GM06990 (cell line): ENCODE measurements at regions not wholly inside any gene's neighbourhood (a gene's known extent, or its start where the extent isn't known, plus 50 kb on each side); places are given as distances from the start of the nearest gene placed in this dataset.

ENCODE experiments used
- DNase-seq: peaks from one replicate; pipeline ENCODE4 v3.0.0-alpha.2; 2011; ENCODE audit not compliant: insufficient read length; ENCODE audit errors: extremely low read depth
- H3K27me3 ChIP-seq: replicated peaks from 2 replicates; pipeline ENCODE4 v1.6.0; 2011; ENCODE audit warnings: low read length; ENCODE audit not compliant: control insufficient read depth, insufficient read depth
- H3K36me3 ChIP-seq: 2 replicates; pipeline ENCODE4 v1.5.1; 2011; ENCODE audit warnings: low read length; ENCODE audit not compliant: control insufficient read depth, insufficient read depth
- H3K4me3 ChIP-seq: replicated peaks from 2 replicates; pipeline ENCODE4 v1.5.1; 2011; ENCODE audit warnings: low read depth, mild to moderate bottlenecking, control low read depth, low read length
- CTCF ChIP-seq: IDR thresholded peaks from 2 replicates; pipeline ENCODE4 v1.5.1; 2011; ENCODE audit warnings: low read length, control low read depth, mild to moderate bottlenecking, inconsistent platforms; ENCODE audit not compliant: insufficient read depth, poor library complexity, severe bottlenecking

GRCh38 chr20:36094497-36094896 lies 60.0 kb upstream of the EPB41L1 start:
- no peaks in the 10 kb centered on the region for H3K36me3 ChIP-seq
- no peak for DNase-seq
- H3K27me3 ChIP-seq = peaks cover 5% of the 10 kb centered on the region
- no peak overlapping the region for H3K4me3 ChIP-seq
- TF ChIP-seq CTCF = no peak

- Histone ChIP-seq H3K4me3 (no peak overlapping the region), H3K27me3 (peaks cover 4% of the 10 kb centered on the region), H3K36me3 (no peaks in the 10 kb centered on the region)
- no peak for DNase-seq
- no peak for TF ChIP-seq CTCF
These were observed 58.1 kb upstream of the EPB41L1 start for GRCh38 chr20:36096435-36096834.

- no peaks in the 10 kb centered on the region for H3K36me3 ChIP-seq
- peaks cover 4% of the 10 kb centered on the region; the same call in 1 of the 2 replicates for H3K27me3 ChIP-seq
These were observed 57.0 kb upstream of the EPB41L1 start for GRCh38 chr20:36097337-36098151.

GRCh38 chr20:36098364-36098763 lies 56.2 kb upstream of the EPB41L1 start:
- H3K4me3 ChIP-seq = no peak overlapping the region
- DNase-seq = peak; percentile 64
- H3K36me3 ChIP-seq = no peaks in the 10 kb centered on the region
- H3K27me3 ChIP-seq = no peaks in the 10 kb centered on the region; the same call in 1 of the 2 replicates
- no peak for TF ChIP-seq CTCF

More at GRCh38 chr20:36097337-36098151, 57.0 kb upstream of the EPB41L1 start:
- H3K4me3 ChIP-seq = no peak overlapping the region
- TF ChIP-seq CTCF = no peak
- no peak for DNase-seq

- TF ChIP-seq CTCF = no peak
- Histone ChIP-seq H3K4me3 (no peak overlapping the region), H3K36me3 (no peaks in the 10 kb centered on the region), H3K27me3 (no peaks in the 10 kb centered on the region; the same call in 1 of the 2 replicates)
- no peak for DNase-seq
These were observed 55.4 kb upstream of the EPB41L1 start for GRCh38 chr20:36099106-36099505.
